ENCODE measurements at regions not wholly inside any gene's neighbourhood (a gene's known extent, or its start where the extent isn't known, plus 50 kb on each side); places are given as distances from the start of the nearest gene placed in this dataset.

DNA sequence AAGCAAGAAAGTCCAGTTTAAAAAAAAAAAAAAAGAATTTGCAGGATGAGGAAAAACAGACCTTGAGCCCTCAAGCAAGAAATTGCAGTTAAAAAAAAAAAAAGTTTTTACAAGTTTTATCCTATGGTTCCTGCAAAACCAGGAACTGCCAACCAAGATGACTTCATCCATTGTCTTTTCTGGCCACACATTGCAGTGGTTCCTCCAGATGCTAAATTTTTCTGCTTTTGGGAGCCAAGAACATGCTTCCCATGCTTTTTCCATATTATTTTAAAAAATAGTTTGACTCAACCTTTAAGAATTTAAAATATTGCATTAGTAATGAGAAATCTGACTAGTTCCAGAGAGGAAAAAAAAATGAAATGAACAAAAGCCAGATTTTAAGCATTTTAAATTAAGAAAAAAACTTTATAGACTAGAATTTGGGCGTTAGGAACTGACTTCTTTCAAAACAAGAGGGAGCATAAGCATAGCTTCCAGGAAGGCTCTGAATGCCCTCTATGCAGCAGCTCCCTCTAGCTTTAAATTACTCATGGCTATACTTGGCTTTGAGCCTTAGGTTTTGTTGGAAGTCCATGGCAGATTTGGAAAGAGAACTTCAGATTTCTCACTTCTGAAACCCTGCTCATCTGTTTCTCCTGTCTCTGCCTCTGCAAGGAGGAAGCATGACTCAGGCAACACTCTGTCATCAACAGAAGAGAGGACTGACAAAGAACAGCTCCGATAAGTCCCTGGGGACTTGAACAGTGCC, 124.5 kb downstream of the GPR65 start:
- TF ChIP-seq, protein P1, sequence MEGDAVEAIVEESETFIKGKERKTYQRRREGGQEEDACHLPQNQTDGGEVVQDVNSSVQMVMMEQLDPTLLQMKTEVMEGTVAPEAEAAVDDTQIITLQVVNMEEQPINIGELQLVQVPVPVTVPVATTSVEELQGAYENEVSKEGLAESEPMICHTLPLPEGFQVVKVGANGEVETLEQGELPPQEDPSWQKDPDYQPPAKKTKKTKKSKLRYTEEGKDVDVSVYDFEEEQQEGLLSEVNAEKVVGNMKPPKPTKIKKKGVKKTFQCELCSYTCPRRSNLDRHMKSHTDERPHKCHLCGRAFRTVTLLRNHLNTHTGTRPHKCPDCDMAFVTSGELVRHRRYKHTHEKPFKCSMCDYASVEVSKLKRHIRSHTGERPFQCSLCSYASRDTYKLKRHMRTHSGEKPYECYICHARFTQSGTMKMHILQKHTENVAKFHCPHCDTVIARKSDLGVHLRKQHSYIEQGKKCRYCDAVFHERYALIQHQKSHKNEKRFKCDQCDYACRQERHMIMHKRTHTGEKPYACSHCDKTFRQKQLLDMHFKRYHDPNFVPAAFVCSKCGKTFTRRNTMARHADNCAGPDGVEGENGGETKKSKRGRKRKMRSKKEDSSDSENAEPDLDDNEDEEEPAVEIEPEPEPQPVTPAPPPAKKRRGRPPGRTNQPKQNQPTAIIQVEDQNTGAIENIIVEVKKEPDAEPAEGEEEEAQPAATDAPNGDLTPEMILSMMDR (IDR thresholded peaks at IDR 0.05), result peak in 2 of 6 experiments; percentile 13 to 14
- TF ChIP-seq POLR2A (IDR thresholded peaks at IDR 0.05), result no peak

All from Peyer's patch (tissue), 4 donors.